HepG2 (cell line): ENCODE measurements at regions not wholly inside any gene's neighbourhood (a gene's known extent, or its start where the extent isn't known, plus 50 kb on each side); places are given as distances from the start of the nearest gene placed in this dataset.

Experiments used
- MXI1 ChIP-seq: IDR thresholded peaks from 3 replicates; pipeline ENCODE4 v1.6.1; 2012; ENCODE audit warnings: low read depth, low read length, inconsistent platforms, borderline replicate concordance
- NFKB2 ChIP-seq: sonication (generic); formaldehyde crosslinking; IDR thresholded peaks from 2 replicates; pipeline ENCODE4 v1.4.0; 2020; ENCODE audit warnings: missing genetic modification reagents, borderline replicate concordance
- NR1H2 ChIP-seq: sonication (generic); formaldehyde crosslinking; IDR thresholded peaks from 2 replicates; pipeline ENCODE4 v1.8.1; 2022; ENCODE audit warnings: low read depth, missing genetic modification reagents, borderline replicate concordance
- TAF1 ChIP-seq: sonication (generic); formaldehyde crosslinking; IDR thresholded peaks from 2 replicates; pipeline ENCODE4 v1.4.0; 2020; ENCODE audit warnings: missing genetic modification reagents
- TCF7L2 ChIP-seq: IDR thresholded peaks from 2 replicates; pipeline ENCODE4 v1.6.1; 2011; ENCODE audit warnings: mild to moderate bottlenecking, low read depth, low read length, moderate library complexity
- ZZZ3 ChIP-seq: sonication (generic); formaldehyde crosslinking; IDR thresholded peaks from 2 replicates; pipeline ENCODE4 v1.4.0; 2020; ENCODE audit warnings: missing genetic modification reagents, mild to moderate bottlenecking, borderline replicate concordance
- TF ChIP-seq, protein P1 (sequence below): sonication (generic); formaldehyde crosslinking; conservative IDR thresholded peaks from 2 replicates; pipeline ENCODE4 v1.5.0; 2020; ENCODE audit warnings: missing genetic modification reagents

DNA sequence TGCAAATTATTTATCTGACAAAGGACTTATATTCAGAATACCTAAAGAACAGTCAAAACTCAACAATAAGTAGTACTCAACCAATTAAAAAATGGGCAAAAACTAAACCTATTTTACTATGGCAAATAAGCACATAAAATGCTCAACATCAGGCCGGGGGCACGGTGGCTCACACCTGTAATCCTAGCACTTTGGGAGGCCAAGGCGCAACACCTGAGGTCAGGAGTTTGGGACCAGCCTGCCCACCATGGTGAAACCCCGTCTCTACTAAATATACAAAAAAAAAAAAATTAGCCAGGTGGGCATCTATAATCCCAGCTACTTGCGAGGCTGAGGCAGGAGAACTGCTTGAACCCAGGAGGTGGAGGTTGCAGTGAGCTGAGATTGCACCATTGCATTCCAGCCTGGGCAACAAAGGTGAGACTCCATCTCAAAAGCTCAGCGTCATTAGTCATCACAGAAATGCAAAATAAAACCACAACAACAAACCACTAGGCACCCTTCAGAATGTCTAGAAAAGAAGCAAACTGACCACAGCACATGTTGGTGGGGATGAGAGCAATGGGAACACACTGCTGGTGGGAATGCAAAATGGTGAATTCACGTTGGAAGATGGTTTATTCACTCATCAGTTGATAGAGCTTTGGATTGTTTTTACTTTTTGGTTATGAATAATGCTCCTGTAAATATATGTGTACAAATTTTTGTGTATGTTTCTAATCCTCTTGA, 180.6 kb upstream of the SOX1 start:
- TF ChIP-seq MXI1 (no peak), ZZZ3 (CRISPR knock-in tag) (no peak), TCF7L2 (no peak), NFKB2 (CRISPR knock-in tag) (no peak), NR1H2 (CRISPR knock-in tag) (no peak), TAF1 (CRISPR knock-in tag) (no peak)
- TF ChIP-seq, protein P1, sequence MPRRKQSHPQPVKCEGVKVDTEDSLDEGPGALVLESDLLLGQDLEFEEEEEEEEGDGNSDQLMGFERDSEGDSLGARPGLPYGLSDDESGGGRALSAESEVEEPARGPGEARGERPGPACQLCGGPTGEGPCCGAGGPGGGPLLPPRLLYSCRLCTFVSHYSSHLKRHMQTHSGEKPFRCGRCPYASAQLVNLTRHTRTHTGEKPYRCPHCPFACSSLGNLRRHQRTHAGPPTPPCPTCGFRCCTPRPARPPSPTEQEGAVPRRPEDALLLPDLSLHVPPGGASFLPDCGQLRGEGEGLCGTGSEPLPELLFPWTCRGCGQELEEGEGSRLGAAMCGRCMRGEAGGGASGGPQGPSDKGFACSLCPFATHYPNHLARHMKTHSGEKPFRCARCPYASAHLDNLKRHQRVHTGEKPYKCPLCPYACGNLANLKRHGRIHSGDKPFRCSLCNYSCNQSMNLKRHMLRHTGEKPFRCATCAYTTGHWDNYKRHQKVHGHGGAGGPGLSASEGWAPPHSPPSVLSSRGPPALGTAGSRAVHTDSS (CRISPR knock-in tag) = no peak
